ENCODE measurements at regions not wholly inside any gene's neighbourhood (a gene's known extent, or its start where the extent isn't known, plus 50 kb on each side); places are given as distances from the start of the nearest gene placed in this dataset.

DNA sequence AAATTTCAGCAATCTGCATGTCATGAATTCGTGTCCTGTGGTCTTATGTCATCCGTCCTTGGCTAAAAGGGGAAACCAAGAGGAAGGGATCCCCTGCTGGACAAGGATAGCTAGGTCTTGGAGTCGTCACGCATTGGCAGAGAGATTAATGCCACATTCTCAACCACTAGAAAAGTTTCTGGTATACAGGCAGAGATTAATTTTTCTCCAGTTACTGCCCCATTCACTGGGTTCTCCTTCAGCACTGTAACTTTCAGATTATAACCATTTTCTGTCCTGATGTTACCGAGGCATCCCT lies 1060.6 kb upstream of the AUTS2 start:
- Histone ChIP-seq H3K4me1 (no peaks in the 10 kb centered on the region), H3K4me3 (no peak overlapping the region), H3K9me3 (no peaks in the 10 kb centered on the region), H3K27ac (no peak overlapping the region), H3K36me3 (no peaks in the 10 kb centered on the region), H3K27me3 (no peaks in the 10 kb centered on the region)
- WGBS, 2 donors = 77% methylated on average over 5 of the region's 5 CpGs
- no peak for TF ChIP-seq POLR2AphosphoS5 (IDR thresholded peaks at IDR 0.05)
- no peak for TF ChIP-seq POLR2A (IDR thresholded peaks at IDR 0.05)
- TF ChIP-seq, protein P1, sequence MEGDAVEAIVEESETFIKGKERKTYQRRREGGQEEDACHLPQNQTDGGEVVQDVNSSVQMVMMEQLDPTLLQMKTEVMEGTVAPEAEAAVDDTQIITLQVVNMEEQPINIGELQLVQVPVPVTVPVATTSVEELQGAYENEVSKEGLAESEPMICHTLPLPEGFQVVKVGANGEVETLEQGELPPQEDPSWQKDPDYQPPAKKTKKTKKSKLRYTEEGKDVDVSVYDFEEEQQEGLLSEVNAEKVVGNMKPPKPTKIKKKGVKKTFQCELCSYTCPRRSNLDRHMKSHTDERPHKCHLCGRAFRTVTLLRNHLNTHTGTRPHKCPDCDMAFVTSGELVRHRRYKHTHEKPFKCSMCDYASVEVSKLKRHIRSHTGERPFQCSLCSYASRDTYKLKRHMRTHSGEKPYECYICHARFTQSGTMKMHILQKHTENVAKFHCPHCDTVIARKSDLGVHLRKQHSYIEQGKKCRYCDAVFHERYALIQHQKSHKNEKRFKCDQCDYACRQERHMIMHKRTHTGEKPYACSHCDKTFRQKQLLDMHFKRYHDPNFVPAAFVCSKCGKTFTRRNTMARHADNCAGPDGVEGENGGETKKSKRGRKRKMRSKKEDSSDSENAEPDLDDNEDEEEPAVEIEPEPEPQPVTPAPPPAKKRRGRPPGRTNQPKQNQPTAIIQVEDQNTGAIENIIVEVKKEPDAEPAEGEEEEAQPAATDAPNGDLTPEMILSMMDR (IDR thresholded peaks at IDR 0.05) = no peak
- TF ChIP-seq EP300 (IDR thresholded peaks at IDR 0.05) = no peak
- ATAC-seq (ENCODE audit: low FRiP score in 2 of 2) = no peak
- no peak for DNase-seq

- 73 to 76% methylated on average over 3 of the region's 3 CpGs for WGBS, 2 donors
- DNase-seq (no peak), ATAC-seq (ENCODE audit: low FRiP score in 2 of 2) (no peak)
- Histone ChIP-seq H3K27me3 (no peaks in the 10 kb centered on the region), H3K4me1 (no peaks in the 10 kb centered on the region), H3K9me3 (no peaks in the 10 kb centered on the region), H3K36me3 (no peaks in the 10 kb centered on the region), H3K4me3 (no peak overlapping the region), H3K27ac (no peak overlapping the region)
- TF ChIP-seq, protein P1 (IDR thresholded peaks at IDR 0.05) = no peak
- TF ChIP-seq POLR2A (IDR thresholded peaks at IDR 0.05) (no peak), POLR2AphosphoS5 (IDR thresholded peaks at IDR 0.05) (no peak), EP300 (IDR thresholded peaks at IDR 0.05) (no peak)
Observed at GRCh38 chr7:68542831-68543230, 1055.4 kb upstream of the AUTS2 start.

DNA sequence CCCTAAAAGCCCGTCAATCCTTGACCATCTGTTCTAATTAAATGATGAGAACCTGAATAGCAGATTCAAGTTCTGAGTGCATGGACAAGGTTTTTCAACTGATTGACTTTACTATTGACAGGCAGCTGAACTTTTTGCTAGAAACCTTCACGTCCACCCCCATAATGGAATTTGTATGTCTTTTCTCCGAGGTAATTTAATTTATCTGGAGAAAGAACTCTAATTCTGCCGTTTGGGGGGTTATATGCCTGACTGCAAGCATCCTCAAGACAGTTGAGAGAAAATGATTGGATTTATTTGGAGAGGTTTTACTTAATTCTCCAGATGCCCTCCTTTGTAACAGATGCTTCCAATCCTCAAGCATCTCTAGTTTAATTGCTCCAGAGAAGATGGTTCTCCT lies 1053.4 kb upstream of the AUTS2 start:
- no peaks in the 10 kb centered on the region for H3K36me3 ChIP-seq
- H3K27me3 ChIP-seq = no peaks in the 10 kb centered on the region
- DNase-seq (no peak), ATAC-seq (ENCODE audit: low FRiP score in 2 of 2) (no peak)
- TF ChIP-seq EP300 (IDR thresholded peaks at IDR 0.05) (no peak), POLR2AphosphoS5 (IDR thresholded peaks at IDR 0.05) (no peak), POLR2A (IDR thresholded peaks at IDR 0.05) (no peak)
- TF ChIP-seq, protein P1 (IDR thresholded peaks at IDR 0.05) = no peak
- H3K4me3 ChIP-seq = no peak overlapping the region
- 60 to 90% methylated on average over 4 of the region's 4 CpGs for WGBS, 2 donors
- no peaks in the 10 kb centered on the region for H3K4me1 ChIP-seq
- H3K27ac ChIP-seq = no peak overlapping the region
- no peaks in the 10 kb centered on the region for H3K9me3 ChIP-seq

DNA sequence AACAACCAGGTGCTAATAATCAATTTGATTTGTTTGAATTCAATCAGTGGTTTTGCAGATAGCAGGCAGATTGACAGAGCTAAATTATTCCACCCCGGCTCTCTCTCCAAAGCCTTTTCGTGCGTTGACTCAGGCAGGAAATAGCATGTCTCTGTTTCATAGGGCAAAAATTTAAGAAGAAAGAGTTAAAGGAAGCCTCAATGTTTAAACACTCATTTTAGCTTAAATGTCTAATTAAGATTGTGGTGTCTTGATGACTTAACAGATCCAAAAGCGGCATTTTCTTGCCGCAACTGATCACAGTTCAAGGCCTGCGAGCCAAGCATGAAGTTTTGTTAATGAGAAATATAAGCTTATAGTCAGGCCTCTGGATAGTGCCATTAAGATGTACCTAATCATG lies 1051.1 kb upstream of the AUTS2 start:
- no peaks in the 10 kb centered on the region for H3K9me3 ChIP-seq
- ATAC-seq (ENCODE audit: low FRiP score in 2 of 2) (no peak), DNase-seq (no peak)
- H3K4me1 ChIP-seq = no peaks in the 10 kb centered on the region
- no peaks in the 10 kb centered on the region for H3K27me3 ChIP-seq
- TF ChIP-seq POLR2AphosphoS5 (IDR thresholded peaks at IDR 0.05) (no peak), EP300 (IDR thresholded peaks at IDR 0.05) (no peak), POLR2A (IDR thresholded peaks at IDR 0.05) (no peak)
- TF ChIP-seq, protein P1 (IDR thresholded peaks at IDR 0.05) = no peak
- whole genome bisulfite sequencing, 2 donors = 65 to 69% methylated on average over 6 of the region's 6 CpGs
- H3K27ac ChIP-seq = no peak overlapping the region
- no peaks in the 10 kb centered on the region for H3K36me3 ChIP-seq
- no peak overlapping the region for H3K4me3 ChIP-seq

- H3K9me3 ChIP-seq = no peaks in the 10 kb centered on the region
- H3K36me3 ChIP-seq = no peaks in the 10 kb centered on the region
- H3K27me3 ChIP-seq = no peaks in the 10 kb centered on the region
- DNase-seq (no peak), ATAC-seq (ENCODE audit: low FRiP score in 2 of 2) (no peak)
- no peak overlapping the region for H3K4me3 ChIP-seq
- H3K4me1 ChIP-seq = no peaks in the 10 kb centered on the region
- no peak overlapping the region for H3K27ac ChIP-seq
- no peak for TF ChIP-seq EP300 (IDR thresholded peaks at IDR 0.05)
- TF ChIP-seq POLR2A (IDR thresholded peaks at IDR 0.05) = no peak
- TF ChIP-seq POLR2AphosphoS5 (IDR thresholded peaks at IDR 0.05) = no peak
- TF ChIP-seq, protein P1 (IDR thresholded peaks at IDR 0.05) = no peak
- 60 to 61% methylated on average over 10 of the region's 10 CpGs for WGBS, 2 donors
Observed at GRCh38 chr7:68547799-68548198, 1050.5 kb upstream of the AUTS2 start.
